ENCODE measurements at regions not wholly inside any gene's neighbourhood (a gene's known extent, or its start where the extent isn't known, plus 50 kb on each side); places are given as distances from the start of the nearest gene placed in this dataset.

- Mint-ChIP-seq H3K4me1 (ENCODE audit: low read depth) (peaks cover 19% of the 10 kb centered on the region), H3K27me3 (peaks cover 17% of the 10 kb centered on the region)
Observed at GRCh38 chr7:25557379-25557917, 329.2 kb upstream of the NPVF start.

GRCh38 chr7:25557930-25558329 is 329.6 kb upstream of the NPVF start:
- H3K4me1 Mint-ChIP-seq (ENCODE audit: low read depth) = peaks cover 19% of the 10 kb centered on the region

More at GRCh38 chr7:25557379-25557917, 329.2 kb upstream of the NPVF start:
- Mint-ChIP-seq H3K9me3 (ENCODE audit: low read depth) (peaks cover 4% of the 10 kb centered on the region), H3K4me3 (ENCODE audit: low read depth) (no peak overlapping the region), H3K36me3 (ENCODE audit: insufficient read depth) (no peaks in the 10 kb centered on the region), H3K27ac (no peak overlapping the region)
- TF ChIP-seq, protein P1, sequence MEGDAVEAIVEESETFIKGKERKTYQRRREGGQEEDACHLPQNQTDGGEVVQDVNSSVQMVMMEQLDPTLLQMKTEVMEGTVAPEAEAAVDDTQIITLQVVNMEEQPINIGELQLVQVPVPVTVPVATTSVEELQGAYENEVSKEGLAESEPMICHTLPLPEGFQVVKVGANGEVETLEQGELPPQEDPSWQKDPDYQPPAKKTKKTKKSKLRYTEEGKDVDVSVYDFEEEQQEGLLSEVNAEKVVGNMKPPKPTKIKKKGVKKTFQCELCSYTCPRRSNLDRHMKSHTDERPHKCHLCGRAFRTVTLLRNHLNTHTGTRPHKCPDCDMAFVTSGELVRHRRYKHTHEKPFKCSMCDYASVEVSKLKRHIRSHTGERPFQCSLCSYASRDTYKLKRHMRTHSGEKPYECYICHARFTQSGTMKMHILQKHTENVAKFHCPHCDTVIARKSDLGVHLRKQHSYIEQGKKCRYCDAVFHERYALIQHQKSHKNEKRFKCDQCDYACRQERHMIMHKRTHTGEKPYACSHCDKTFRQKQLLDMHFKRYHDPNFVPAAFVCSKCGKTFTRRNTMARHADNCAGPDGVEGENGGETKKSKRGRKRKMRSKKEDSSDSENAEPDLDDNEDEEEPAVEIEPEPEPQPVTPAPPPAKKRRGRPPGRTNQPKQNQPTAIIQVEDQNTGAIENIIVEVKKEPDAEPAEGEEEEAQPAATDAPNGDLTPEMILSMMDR (IDR thresholded peaks at IDR 0.05; ENCODE audit: unreplicated experiment) = no peak
- DNase-seq (ENCODE audit: low spot score, unreplicated experiment) = no peak

DNA sequence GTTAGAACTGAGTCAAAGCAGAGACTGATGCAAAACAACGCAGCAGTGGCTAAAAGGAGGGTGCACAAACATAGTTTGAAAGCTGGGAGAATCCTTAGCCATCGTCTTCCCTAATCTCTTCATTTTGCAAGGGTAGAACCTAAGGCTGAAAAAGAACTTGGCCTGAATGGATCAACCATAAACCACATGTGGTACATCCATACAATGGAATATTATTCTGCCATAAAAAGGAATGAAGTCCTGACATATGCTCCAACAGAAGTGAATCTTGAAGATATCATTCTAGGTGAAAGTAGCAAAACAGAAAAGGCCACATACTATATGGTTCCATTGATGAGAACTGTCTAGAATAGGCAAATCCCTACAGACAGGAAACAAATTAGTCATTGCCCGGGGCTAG is 330.3 kb upstream of the NPVF start:
- DNase-seq (ENCODE audit: low spot score, unreplicated experiment) = no peak
- H3K27ac Mint-ChIP-seq = no peak overlapping the region
- peaks cover 4% of the 10 kb centered on the region for H3K9me3 Mint-ChIP-seq (ENCODE audit: low read depth)
- H3K36me3 Mint-ChIP-seq (ENCODE audit: insufficient read depth) = no peaks in the 10 kb centered on the region
- H3K4me3 Mint-ChIP-seq (ENCODE audit: low read depth) = no peak overlapping the region
- H3K27me3 Mint-ChIP-seq = peaks cover 15% of the 10 kb centered on the region
- H3K4me1 Mint-ChIP-seq (ENCODE audit: low read depth) = peaks cover 19% of the 10 kb centered on the region
- TF ChIP-seq, protein P1 (IDR thresholded peaks at IDR 0.05; ENCODE audit: unreplicated experiment) = no peak

More at GRCh38 chr7:25557930-25558329, 329.6 kb upstream of the NPVF start:
- Mint-ChIP-seq H3K27ac (no peak overlapping the region), H3K36me3 (ENCODE audit: insufficient read depth) (no peaks in the 10 kb centered on the region), H3K4me3 (ENCODE audit: low read depth) (no peak overlapping the region), H3K9me3 (ENCODE audit: low read depth) (peaks cover 4% of the 10 kb centered on the region), H3K27me3 (peaks cover 15% of the 10 kb centered on the region)
- no peak for DNase-seq (ENCODE audit: low spot score, unreplicated experiment)
- TF ChIP-seq, protein P1 (IDR thresholded peaks at IDR 0.05; ENCODE audit: unreplicated experiment) = no peak

DNA sequence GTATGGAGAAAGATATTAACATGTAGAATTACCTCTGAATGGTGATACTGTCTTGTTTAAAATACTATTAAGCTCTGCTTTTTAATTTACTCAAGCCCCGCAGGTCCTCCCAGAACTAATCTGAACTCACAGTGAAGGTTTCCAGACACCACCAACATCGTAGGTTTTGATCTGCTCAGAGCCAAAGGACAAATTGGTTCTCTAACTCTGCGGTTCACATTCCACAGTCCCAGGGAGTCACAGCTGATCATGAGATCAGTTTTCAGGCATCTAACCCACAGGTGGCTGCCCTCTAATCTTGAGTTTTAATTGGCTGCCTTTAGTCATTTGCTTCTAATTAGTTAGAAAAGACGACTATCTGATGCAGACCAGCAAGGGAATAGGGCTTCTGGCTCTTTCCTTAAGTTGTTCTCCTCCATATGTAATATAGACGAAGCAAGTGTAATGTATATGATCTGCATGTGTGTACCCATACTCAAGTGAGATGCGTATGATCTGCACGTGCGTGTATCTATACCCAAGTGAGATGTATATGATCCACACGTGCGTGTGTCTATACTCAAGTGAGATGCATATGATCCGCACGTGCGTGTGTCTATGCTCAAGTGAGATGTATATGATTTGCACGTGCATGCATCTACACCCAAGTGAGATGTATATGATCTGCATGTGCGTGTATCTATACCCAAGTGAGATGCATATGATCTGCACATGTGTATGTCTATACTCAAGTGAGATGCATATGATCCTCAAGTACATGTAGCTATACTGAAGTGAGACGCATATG is 331.5 kb upstream of the NPVF start:
- no peak for DNase-seq (ENCODE audit: low spot score, unreplicated experiment)
- no peak overlapping the region for H3K27ac Mint-ChIP-seq
- TF ChIP-seq, protein P1 (IDR thresholded peaks at IDR 0.05; ENCODE audit: unreplicated experiment) = no peak
- H3K36me3 Mint-ChIP-seq (ENCODE audit: insufficient read depth) = no peaks in the 10 kb centered on the region
- H3K9me3 Mint-ChIP-seq (ENCODE audit: low read depth) = peaks cover 4% of the 10 kb centered on the region
- H3K4me1 Mint-ChIP-seq (ENCODE audit: low read depth) = peaks cover 19% of the 10 kb centered on the region
- H3K4me3 Mint-ChIP-seq (ENCODE audit: low read depth) = no peak overlapping the region
- H3K27me3 Mint-ChIP-seq = peaks cover 10% of the 10 kb centered on the region

DNA sequence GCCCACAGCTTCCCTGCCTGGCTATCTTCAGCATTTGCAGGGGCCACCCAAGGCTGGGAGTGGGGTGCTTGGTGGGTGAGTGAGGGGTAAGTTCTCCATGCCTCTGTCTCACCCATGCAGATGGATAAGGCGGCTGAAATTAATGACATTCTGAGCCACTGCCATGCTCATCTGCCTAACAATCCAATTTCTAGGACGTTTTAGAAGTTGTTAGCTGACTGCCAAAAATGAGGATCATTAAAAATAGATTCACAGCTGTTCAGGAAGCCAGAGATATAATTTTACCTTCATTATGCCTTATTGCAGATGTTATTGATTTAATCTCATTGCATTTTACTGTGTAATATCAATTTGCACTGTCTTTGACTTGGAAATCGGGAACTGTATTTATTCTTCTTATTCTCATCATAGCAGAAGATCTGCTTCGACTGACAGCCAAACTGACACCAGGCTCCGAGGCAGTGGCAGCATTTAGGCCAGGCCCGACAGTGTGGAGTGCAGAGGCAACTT is 334.4 kb upstream of the NPVF start:
- H3K36me3 Mint-ChIP-seq (ENCODE audit: insufficient read depth) = no peaks in the 10 kb centered on the region
- peaks cover 8% of the 10 kb centered on the region for H3K27me3 Mint-ChIP-seq
- no peak for DNase-seq (ENCODE audit: low spot score, unreplicated experiment)
- no peak overlapping the region for H3K4me3 Mint-ChIP-seq (ENCODE audit: low read depth)
- TF ChIP-seq, protein P1 (IDR thresholded peaks at IDR 0.05; ENCODE audit: unreplicated experiment) = no peak
- peaks cover 4% of the 10 kb centered on the region for H3K9me3 Mint-ChIP-seq (ENCODE audit: low read depth)
- H3K27ac Mint-ChIP-seq = no peak overlapping the region
- peaks cover 9% of the 10 kb centered on the region for H3K4me1 Mint-ChIP-seq (ENCODE audit: low read depth)

Data from progenitor cell of endocrine pancreas (in vitro differentiated cells).